ENCODE measurements at regions not wholly inside any gene's neighbourhood (a gene's known extent, or its start where the extent isn't known, plus 50 kb on each side); places are given as distances from the start of the nearest gene placed in this dataset.
A peak's percentile ranks its signal among the peaks of the same experiment; 100 is the strongest.

DNA sequence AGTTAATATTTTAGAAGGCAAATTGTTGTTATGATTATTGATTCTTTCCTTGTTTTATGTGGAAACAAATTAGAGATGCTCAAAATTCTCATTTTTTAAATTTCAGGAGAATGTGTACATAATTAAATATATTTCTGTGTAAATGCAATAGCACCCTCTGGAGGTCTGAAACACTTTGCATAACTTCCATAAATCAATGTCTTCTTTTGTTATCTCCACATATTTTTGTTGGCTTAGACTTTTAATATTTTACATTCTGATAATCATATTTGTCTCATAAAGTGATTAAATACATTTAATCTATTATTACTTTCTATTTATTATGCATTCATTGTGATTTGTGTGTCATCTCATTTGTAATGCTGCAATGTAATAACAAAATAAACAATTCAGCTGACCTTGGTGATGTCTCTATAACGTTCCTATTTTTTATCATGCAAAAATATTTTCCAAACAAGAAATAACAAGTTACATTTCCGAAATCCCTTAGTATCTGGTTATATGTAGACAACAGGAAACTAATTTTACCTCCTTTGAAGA is 201.8 kb upstream of the GALNT5 start:
- Histone ChIP-seq H3K79me2 (ENCODE audit: insufficient read depth, low read length) (no peaks in the 10 kb centered on the region), H3K4me2 (ENCODE audit: low read length) (peak overlapping the region; percentile 61), H3K27me3 (ENCODE audit: insufficient read depth, low read length) (no peaks in the 10 kb centered on the region), H3K9me3 (ENCODE audit: insufficient read depth, low read depth, low read length) (no peaks in the 10 kb centered on the region), H3K4me3 (ENCODE audit: insufficient read depth, low read depth, low read length) (no peak overlapping the region), H3K27ac (ENCODE audit: low read depth, low read length) (no peak overlapping the region), H3K36me3 (ENCODE audit: insufficient read depth, low read length) (no peaks in the 10 kb centered on the region), H3K4me1 (ENCODE audit: insufficient read depth, low read length) (peaks cover 16% of the 10 kb centered on the region), H3K9ac (ENCODE audit: low read length) (no peak overlapping the region), H4K20me1 (ENCODE audit: insufficient read depth, low read length) (no peaks in the 10 kb centered on the region), H2AFZ (ENCODE audit: low read depth, low read length) (no peak overlapping the region)
- Mint-ChIP-seq H3K27me3 (ENCODE audit: low read depth, unreplicated experiment) (no peaks in the 10 kb centered on the region), H3K4me3 (ENCODE audit: unreplicated experiment) (no peak overlapping the region), H3K9me3 (ENCODE audit: unreplicated experiment) (no peaks in the 10 kb centered on the region), H3K36me3 (ENCODE audit: low read depth, unreplicated experiment) (no peaks in the 10 kb centered on the region), H3K27ac (ENCODE audit: unreplicated experiment) (no peak overlapping the region), H3K4me1 (ENCODE audit: low read depth, unreplicated experiment) (peaks cover 15% of the 10 kb centered on the region)
- peak; percentile 29 for DNase-seq (ENCODE audit: low read depth)
- no peak for FAIRE-seq
- TF ChIP-seq, protein P1, sequence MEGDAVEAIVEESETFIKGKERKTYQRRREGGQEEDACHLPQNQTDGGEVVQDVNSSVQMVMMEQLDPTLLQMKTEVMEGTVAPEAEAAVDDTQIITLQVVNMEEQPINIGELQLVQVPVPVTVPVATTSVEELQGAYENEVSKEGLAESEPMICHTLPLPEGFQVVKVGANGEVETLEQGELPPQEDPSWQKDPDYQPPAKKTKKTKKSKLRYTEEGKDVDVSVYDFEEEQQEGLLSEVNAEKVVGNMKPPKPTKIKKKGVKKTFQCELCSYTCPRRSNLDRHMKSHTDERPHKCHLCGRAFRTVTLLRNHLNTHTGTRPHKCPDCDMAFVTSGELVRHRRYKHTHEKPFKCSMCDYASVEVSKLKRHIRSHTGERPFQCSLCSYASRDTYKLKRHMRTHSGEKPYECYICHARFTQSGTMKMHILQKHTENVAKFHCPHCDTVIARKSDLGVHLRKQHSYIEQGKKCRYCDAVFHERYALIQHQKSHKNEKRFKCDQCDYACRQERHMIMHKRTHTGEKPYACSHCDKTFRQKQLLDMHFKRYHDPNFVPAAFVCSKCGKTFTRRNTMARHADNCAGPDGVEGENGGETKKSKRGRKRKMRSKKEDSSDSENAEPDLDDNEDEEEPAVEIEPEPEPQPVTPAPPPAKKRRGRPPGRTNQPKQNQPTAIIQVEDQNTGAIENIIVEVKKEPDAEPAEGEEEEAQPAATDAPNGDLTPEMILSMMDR (IDR thresholded peaks at IDR 0.05; ENCODE audit: insufficient read depth, low read depth, low read length): peak; percentile 36
- TF ChIP-seq EZH2 (IDR thresholded peaks at IDR 0.05; ENCODE audit: insufficient read depth, low read length): no peak

DNA sequence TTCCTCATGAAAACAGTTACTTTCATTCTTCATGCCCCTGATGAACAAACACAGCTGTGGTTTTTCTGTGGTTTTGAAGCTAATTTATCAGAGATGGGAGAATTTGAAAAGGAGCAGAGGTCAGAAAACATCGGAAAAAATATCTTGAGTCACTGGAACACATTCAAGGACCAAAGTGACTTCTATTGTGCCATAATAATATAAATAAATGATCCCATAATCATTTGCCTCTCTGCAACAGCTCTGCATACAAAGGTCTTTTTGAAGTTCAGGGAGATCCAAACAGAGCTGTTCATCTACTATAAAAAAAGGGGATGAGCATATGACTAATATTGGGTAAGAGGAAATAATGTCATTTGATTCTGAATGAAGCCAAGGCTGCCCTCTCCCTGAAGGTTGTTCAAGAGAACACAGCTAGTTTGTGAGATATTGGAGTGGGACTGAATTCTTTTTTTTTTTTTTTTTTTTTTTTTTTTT is 201.3 kb upstream of the GALNT5 start:
- Histone ChIP-seq H3K4me3 (ENCODE audit: insufficient read depth, low read depth, low read length) (no peak overlapping the region), H3K4me1 (ENCODE audit: insufficient read depth, low read length) (peaks cover 16% of the 10 kb centered on the region), H3K9ac (ENCODE audit: low read length) (no peak overlapping the region), H3K9me3 (ENCODE audit: insufficient read depth, low read depth, low read length) (no peaks in the 10 kb centered on the region), H3K79me2 (ENCODE audit: insufficient read depth, low read length) (no peaks in the 10 kb centered on the region), H3K27me3 (ENCODE audit: insufficient read depth, low read length) (no peaks in the 10 kb centered on the region), H4K20me1 (ENCODE audit: insufficient read depth, low read length) (no peaks in the 10 kb centered on the region), H3K27ac (ENCODE audit: low read depth, low read length) (peak overlapping the region; percentile 7), H3K4me2 (ENCODE audit: low read length) (peak overlapping the region; percentile 61), H2AFZ (ENCODE audit: low read depth, low read length) (no peak overlapping the region), H3K36me3 (ENCODE audit: insufficient read depth, low read length) (no peaks in the 10 kb centered on the region)
- TF ChIP-seq, protein P1 (IDR thresholded peaks at IDR 0.05; ENCODE audit: insufficient read depth, low read depth, low read length): no peak
- no peak for TF ChIP-seq EZH2 (IDR thresholded peaks at IDR 0.05; ENCODE audit: insufficient read depth, low read length)
- FAIRE-seq: peak; percentile 89
- peaks cover 15% of the 10 kb centered on the region for H3K4me1 Mint-ChIP-seq (ENCODE audit: low read depth, unreplicated experiment)
- H3K36me3 Mint-ChIP-seq (ENCODE audit: low read depth, unreplicated experiment): no peaks in the 10 kb centered on the region
- H3K4me3 Mint-ChIP-seq (ENCODE audit: unreplicated experiment): no peak overlapping the region
- peak; percentile 84 for DNase-seq (ENCODE audit: low read depth)
- H3K9me3 Mint-ChIP-seq (ENCODE audit: unreplicated experiment): no peaks in the 10 kb centered on the region
- no peak overlapping the region for H3K27ac Mint-ChIP-seq (ENCODE audit: unreplicated experiment)
- H3K27me3 Mint-ChIP-seq (ENCODE audit: low read depth, unreplicated experiment): no peaks in the 10 kb centered on the region

DNA sequence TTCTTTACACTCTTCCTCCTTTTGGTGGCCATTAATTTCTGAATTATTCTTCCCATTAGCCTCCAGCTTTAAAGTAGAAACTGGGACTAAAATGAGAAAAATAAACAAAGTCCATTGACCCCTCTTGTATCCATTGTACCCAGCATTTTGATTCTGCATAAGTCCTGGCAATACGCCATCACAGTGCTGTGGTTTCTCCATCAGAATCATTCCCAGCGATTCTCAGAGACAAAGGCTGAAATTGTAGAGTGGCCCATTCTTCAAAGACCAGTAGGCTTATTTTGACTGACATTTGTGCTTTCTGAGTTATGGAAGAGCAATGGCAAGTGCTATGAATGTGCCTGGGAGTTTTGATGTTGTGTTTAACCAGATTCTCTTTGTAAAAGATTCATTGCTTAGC is 199.3 kb upstream of the GALNT5 start:
- H3K27ac Mint-ChIP-seq (ENCODE audit: unreplicated experiment): no peak overlapping the region
- no peak overlapping the region for H3K27ac ChIP-seq (ENCODE audit: low read depth, low read length)
- FAIRE-seq: no peak

More for the DNA sequence above, 199.3 kb upstream of the GALNT5 start:
- no peak overlapping the region for H3K4me3 Mint-ChIP-seq (ENCODE audit: unreplicated experiment)
- H3K27me3 Mint-ChIP-seq (ENCODE audit: low read depth, unreplicated experiment): no peaks in the 10 kb centered on the region
- peaks cover 6% of the 10 kb centered on the region for H3K4me1 Mint-ChIP-seq (ENCODE audit: low read depth, unreplicated experiment)
- H3K4me2 ChIP-seq (ENCODE audit: low read length): no peak overlapping the region
- H3K9me3 Mint-ChIP-seq (ENCODE audit: unreplicated experiment): no peaks in the 10 kb centered on the region
- H3K9ac ChIP-seq (ENCODE audit: low read length): no peak overlapping the region
- H3K36me3 Mint-ChIP-seq (ENCODE audit: low read depth, unreplicated experiment): no peaks in the 10 kb centered on the region
- H3K79me2 ChIP-seq (ENCODE audit: insufficient read depth, low read length): no peaks in the 10 kb centered on the region
- H3K4me3 ChIP-seq (ENCODE audit: insufficient read depth, low read depth, low read length): no peak overlapping the region
- H3K4me1 ChIP-seq (ENCODE audit: insufficient read depth, low read length): peaks cover 8% of the 10 kb centered on the region
- no peak overlapping the region for H2AFZ ChIP-seq (ENCODE audit: low read depth, low read length)
- no peaks in the 10 kb centered on the region for H3K9me3 ChIP-seq (ENCODE audit: insufficient read depth, low read depth, low read length)
- no peaks in the 10 kb centered on the region for H4K20me1 ChIP-seq (ENCODE audit: insufficient read depth, low read length)
- TF ChIP-seq, protein P1 (IDR thresholded peaks at IDR 0.05; ENCODE audit: insufficient read depth, low read depth, low read length): no peak
- TF ChIP-seq EZH2 (IDR thresholded peaks at IDR 0.05; ENCODE audit: insufficient read depth, low read length): no peak
- no peak for DNase-seq (ENCODE audit: low read depth)
- H3K27me3 ChIP-seq (ENCODE audit: insufficient read depth, low read length): no peaks in the 10 kb centered on the region
- no peaks in the 10 kb centered on the region for H3K36me3 ChIP-seq (ENCODE audit: insufficient read depth, low read length)

Measured in astrocyte (in vitro differentiated cells and primary cell).